A673 (cell line): ENCODE measurements at regions not wholly inside any gene's neighbourhood (a gene's known extent, or its start where the extent isn't known, plus 50 kb on each side); places are given as distances from the start of the nearest gene placed in this dataset.

Experiments used
- BruUV-seq: library from RNA; stranded (reverse); fragments of 400-500 nt; replicated peaks from 2 replicates; lab custom pipeline; 2021; lab: Mats Ljungman, UMichigan
- CTCF ChIA-PET: fragments of 300-600 bp; sonication (Branson Sonifier 250); formaldehyde crosslinking; loops from one replicate; lab custom pipeline; 2022; ENCODE audit warnings: antibody characterized with exemption; lab: Charles Lee
- POLR2A ChIA-PET: fragments of 300-600 bp; sonication (Branson Sonifier 250); formaldehyde crosslinking; loops from one replicate; lab custom pipeline; 2022; ENCODE audit warnings: antibody characterized with exemption; ENCODE audit not compliant: low non-redundant PET; lab: Charles Lee
- DNase-seq: peaks from one replicate; pipeline ENCODE4 v3.0.0-alpha.2; 2015; ENCODE audit warnings: low spot score
- H3K27ac ChIP-seq: fragments of 200-600 bp; sonication (generic); 2 replicates; pipeline ENCODE4 v1.5.1; 2016; ENCODE audit warnings: mixed run types, low read depth, mild to moderate bottlenecking, mixed read lengths, antibody characterized with exemption, low read length; ENCODE audit not compliant: poor library complexity, severe bottlenecking
- H3K27me3 ChIP-seq: fragments of 200-600 bp; sonication (generic); replicated peaks from 2 replicates; pipeline ENCODE4 v1.6.1; 2017; ENCODE audit warnings: mixed run types, low read depth, mild to moderate bottlenecking, mixed read lengths, antibody characterized with exemption, low read length; ENCODE audit not compliant: insufficient read depth, poor library complexity
- H3K36me3 ChIP-seq: fragments of 200-600 bp; sonication (generic); 2 replicates; pipeline ENCODE4 v1.6.1; 2016; ENCODE audit warnings: mixed run types, mild to moderate bottlenecking, mixed read lengths, antibody characterized with exemption, low read length; ENCODE audit not compliant: insufficient read depth, poor library complexity, severe bottlenecking
- H3K4me1 ChIP-seq: fragments of 200-600 bp; sonication (generic); 2 replicates; pipeline ENCODE4 v1.6.1; 2017; ENCODE audit warnings: mixed run types, mild to moderate bottlenecking, mixed read lengths, antibody characterized with exemption, low read length; ENCODE audit not compliant: insufficient read depth, poor library complexity, severe bottlenecking
- H3K4me3 ChIP-seq: fragments of 200-600 bp; sonication (generic); 2 replicates; pipeline ENCODE4 v1.5.1; 2016; ENCODE audit warnings: low read depth, mixed run types, mild to moderate bottlenecking, mixed read lengths, low read length; ENCODE audit not compliant: poor library complexity, severe bottlenecking
- H3K9me3 ChIP-seq: fragments of 200-600 bp; sonication (generic); 2 replicates; pipeline ENCODE4 v1.6.1; 2016; ENCODE audit warnings: mixed run types, low read depth, mild to moderate bottlenecking, mixed read lengths, antibody characterized with exemption, low read length; ENCODE audit not compliant: poor library complexity, severe bottlenecking
- EZH2 ChIP-seq: fragments of 200-600 bp; sonication (generic); IDR thresholded peaks from 2 replicates; pipeline ENCODE4 v1.6.1; 2017; ENCODE audit warnings: borderline replicate concordance, low read depth, mild to moderate bottlenecking, mixed read lengths, antibody characterized with exemption, low read length; ENCODE audit not compliant: poor library complexity, severe bottlenecking
- intact Hi-C: fragments of 100-400 bp; cut with micrococcal nuclease; formaldehyde crosslinking; loops from one replicate; pipeline ENCODE4 v1.10.0; 2022; ENCODE audit not compliant: unreplicated experiment
- TF ChIP-seq, protein P1 (sequence below): fragments of 300-800, 200-600 bp; sonication (generic); conservative IDR thresholded peaks from 2 replicates; pipeline ENCODE4 v1.5.1; 2017; ENCODE audit warnings: low read depth, mild to moderate bottlenecking, antibody characterized with exemption, low read length, moderate library complexity, mixed read lengths

DNA sequence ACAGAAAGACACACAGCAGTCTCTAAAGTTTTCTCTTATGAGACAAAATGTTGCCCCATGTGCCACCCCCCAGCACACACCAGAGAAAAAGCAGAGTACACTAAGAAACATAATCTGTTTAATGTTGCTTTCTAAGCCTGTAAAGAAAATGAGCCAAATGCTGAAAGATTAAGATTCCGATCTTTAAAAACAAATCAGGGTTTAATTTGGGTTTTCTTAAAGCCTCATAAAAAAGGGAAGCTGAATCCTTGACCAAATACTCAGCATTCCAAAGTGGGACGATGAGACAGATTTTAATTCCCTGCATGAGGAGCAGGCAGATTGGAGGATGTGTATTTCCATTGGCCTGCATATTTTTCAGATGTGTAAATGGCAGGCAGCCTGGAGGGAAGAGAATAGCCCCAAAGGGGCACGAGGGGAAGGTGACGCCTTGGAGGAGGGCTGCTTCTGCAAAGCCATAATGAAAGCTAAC lies 118.4 kb downstream of the COPRS start:
- intact Hi-C loops, result no loop called here
- H3K27me3 ChIP-seq, result no peaks in the 10 kb centered on the region
- CTCF ChIA-PET, result no interaction called here
- BruUV-seq, result no TSS peak
- DNase-seq, result no peak
- TF ChIP-seq, protein P1, sequence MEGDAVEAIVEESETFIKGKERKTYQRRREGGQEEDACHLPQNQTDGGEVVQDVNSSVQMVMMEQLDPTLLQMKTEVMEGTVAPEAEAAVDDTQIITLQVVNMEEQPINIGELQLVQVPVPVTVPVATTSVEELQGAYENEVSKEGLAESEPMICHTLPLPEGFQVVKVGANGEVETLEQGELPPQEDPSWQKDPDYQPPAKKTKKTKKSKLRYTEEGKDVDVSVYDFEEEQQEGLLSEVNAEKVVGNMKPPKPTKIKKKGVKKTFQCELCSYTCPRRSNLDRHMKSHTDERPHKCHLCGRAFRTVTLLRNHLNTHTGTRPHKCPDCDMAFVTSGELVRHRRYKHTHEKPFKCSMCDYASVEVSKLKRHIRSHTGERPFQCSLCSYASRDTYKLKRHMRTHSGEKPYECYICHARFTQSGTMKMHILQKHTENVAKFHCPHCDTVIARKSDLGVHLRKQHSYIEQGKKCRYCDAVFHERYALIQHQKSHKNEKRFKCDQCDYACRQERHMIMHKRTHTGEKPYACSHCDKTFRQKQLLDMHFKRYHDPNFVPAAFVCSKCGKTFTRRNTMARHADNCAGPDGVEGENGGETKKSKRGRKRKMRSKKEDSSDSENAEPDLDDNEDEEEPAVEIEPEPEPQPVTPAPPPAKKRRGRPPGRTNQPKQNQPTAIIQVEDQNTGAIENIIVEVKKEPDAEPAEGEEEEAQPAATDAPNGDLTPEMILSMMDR, result no peak
- TF ChIP-seq EZH2, result no peak
- no peaks in the 10 kb centered on the region for H3K4me1 ChIP-seq
- POLR2A ChIA-PET, result no interaction called here
- no peak overlapping the region for H3K4me3 ChIP-seq
- H3K9me3 ChIP-seq, result no peaks in the 10 kb centered on the region
- no peak overlapping the region for H3K27ac ChIP-seq
- no peaks in the 10 kb centered on the region for H3K36me3 ChIP-seq

DNA sequence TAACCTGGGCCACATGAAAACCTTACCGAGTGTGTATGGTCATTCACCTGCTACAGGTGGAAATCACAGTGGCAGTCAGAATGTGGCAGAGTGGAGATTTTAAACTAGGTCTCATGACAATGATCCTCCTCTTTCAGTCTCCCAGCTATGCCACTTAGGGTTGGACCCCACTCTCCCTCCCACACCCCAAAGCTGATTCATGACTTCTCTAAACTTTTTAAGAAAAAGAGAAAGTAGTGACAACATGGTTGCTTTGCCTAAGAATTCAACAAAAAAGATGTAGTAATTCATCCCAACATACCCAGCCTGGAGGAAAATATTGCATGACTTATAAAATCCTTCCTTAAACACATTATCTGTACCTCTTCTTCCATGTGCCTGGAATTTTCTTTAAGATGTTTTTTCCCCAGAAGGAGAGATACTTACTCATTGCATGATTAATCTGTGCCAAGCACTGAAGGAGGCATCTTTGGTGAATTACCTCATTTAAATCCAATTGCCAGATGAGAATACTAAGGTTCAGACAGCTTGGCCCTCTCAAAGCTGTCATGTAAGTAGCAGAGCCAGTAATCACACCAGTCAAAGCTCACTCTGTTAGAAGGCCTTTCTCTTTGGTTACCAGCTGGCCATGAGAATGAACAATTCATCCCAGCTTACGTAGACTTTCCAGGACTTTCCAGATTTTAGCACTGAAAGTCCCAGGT lies 119.9 kb downstream of the COPRS start:
- Histone ChIP-seq H3K27me3 (no peaks in the 10 kb centered on the region), H3K36me3 (no peaks in the 10 kb centered on the region), H3K27ac (no peak overlapping the region), H3K4me1 (no peaks in the 10 kb centered on the region), H3K4me3 (no peak overlapping the region), H3K9me3 (no peaks in the 10 kb centered on the region)
- CTCF ChIA-PET, result no interaction called here
- DNase-seq, result no peak
- intact Hi-C loops, result no loop called here
- TF ChIP-seq, protein P1, result no peak
- no peak for TF ChIP-seq EZH2
- BruUV-seq, result no TSS peak
- POLR2A ChIA-PET, result no interaction called here

DNA sequence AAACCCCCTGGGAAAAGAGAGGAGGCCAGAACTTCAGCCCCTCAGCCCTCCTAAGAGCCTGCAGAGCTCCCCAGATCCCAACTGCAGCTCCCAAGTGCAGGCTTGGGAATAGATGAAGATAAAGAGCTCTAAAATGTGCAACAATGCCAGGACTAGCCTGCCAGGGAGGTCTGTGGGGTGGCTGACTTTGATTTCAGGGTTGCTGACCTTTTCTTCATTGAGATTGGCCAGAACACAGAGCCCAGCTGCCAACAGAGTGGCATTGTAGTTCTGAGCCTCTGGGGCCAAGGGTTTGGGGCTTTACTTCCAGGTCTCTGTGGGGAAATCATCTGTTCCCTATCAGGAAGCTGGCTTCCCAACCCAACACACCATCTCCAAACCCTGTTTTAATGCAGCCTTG lies 120.6 kb downstream of the COPRS start:
- BruUV-seq, result no TSS peak
- Histone ChIP-seq H3K4me1 (no peaks in the 10 kb centered on the region), H3K27me3 (no peaks in the 10 kb centered on the region), H3K4me3 (no peak overlapping the region), H3K36me3 (no peaks in the 10 kb centered on the region), H3K27ac (no peak overlapping the region), H3K9me3 (no peaks in the 10 kb centered on the region)
- ChIA-PET POLR2A (no interaction called here), CTCF (no interaction called here)
- no peak for TF ChIP-seq EZH2
- intact Hi-C loops, result no loop called here
- no peak for DNase-seq

DNA sequence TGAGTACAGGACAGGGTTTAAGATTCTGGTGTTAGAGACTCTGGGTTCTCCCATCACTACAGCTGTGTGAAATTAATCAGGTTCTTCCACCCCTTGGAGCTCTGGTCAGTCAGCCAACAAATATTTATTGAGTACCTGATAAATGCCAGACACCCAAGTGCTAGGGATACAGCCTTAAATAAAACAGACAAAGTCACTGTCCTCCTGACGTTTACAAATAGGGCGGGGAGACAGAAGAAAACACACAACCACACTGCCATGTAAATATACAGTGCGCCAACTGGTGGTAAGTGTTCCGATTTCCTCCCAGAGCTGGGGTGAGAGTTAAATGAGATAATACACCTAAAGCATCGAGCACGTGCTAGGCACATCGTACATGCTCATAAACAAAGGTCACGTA lies 121.0 kb downstream of the COPRS start:
- H3K36me3 ChIP-seq, result no peaks in the 10 kb centered on the region

More for the DNA sequence above, 121.0 kb downstream of the COPRS start:
- intact Hi-C loops, result no loop called here
- Histone ChIP-seq H3K27ac (no peak overlapping the region), H3K4me1 (no peaks in the 10 kb centered on the region), H3K9me3 (no peaks in the 10 kb centered on the region), H3K27me3 (no peaks in the 10 kb centered on the region), H3K4me3 (no peak overlapping the region)
- POLR2A ChIA-PET, result no interaction called here
- no peak for TF ChIP-seq EZH2
- TF ChIP-seq, protein P1, result no peak
- CTCF ChIA-PET, result no interaction called here
- DNase-seq, result no peak
- BruUV-seq, result no TSS peak
